HL-60 (cell line): ENCODE measurements at regions not wholly inside any gene's neighbourhood (a gene's known extent, or its start where the extent isn't known, plus 50 kb on each side); places are given as distances from the start of the nearest gene placed in this dataset.

Experiments used
- DNase-seq, 2 experiments: peaks; one replicate each; pipeline ENCODE4 v3.0.0-alpha.2; 2010 to 2020; ENCODE audit warnings: low read depth in 1 of 2, low spot score in 1 of 2
- H3K27ac ChIP-seq: fragments of 250-450 bp; sonication (Bioruptor Pico); replicated peaks from 2 replicates; pipeline ENCODE4 v1.5.1; 2020; ENCODE audit warnings: mild to moderate bottlenecking, moderate library complexity
- H3K27me3 ChIP-seq: fragments of 250-450 bp; sonication (Bioruptor Pico); 2 replicates; pipeline ENCODE4 v1.5.1; 2021; ENCODE audit warnings: mild to moderate bottlenecking, moderate library complexity; ENCODE audit not compliant: insufficient read depth, poor library complexity, severe bottlenecking
- H3K4me3 ChIP-seq: replicated peaks from 2 replicates; pipeline ENCODE4 v1.5.1; 2011; ENCODE audit warnings: mild to moderate bottlenecking, control low read depth, low read length; ENCODE audit not compliant: insufficient read depth
- GABPA ChIP-seq: IDR thresholded peaks from 2 replicates; pipeline ENCODE4 v1.6.1; 2012; ENCODE audit warnings: low read depth
- POLR2AphosphoS5 ChIP-seq: IDR thresholded peaks from 2 replicates; pipeline ENCODE4 v1.6.1; 2012; ENCODE audit warnings: low read depth
- REST ChIP-seq: IDR thresholded peaks from 2 replicates; pipeline ENCODE4 v1.6.1; 2012; ENCODE audit warnings: low read depth; ENCODE audit not compliant: insufficient replicate concordance
- SPI1 ChIP-seq: IDR thresholded peaks from 2 replicates; pipeline ENCODE4 v1.6.1; 2012; ENCODE audit warnings: low read depth, mild to moderate bottlenecking, borderline replicate concordance
- TF ChIP-seq, protein P1 (sequence below): IDR thresholded peaks from one replicate; pipeline ENCODE4 v1.5.1; 2011; ENCODE audit warnings: low read length, control low read depth, inconsistent platforms; ENCODE audit not compliant: insufficient read depth

DNA sequence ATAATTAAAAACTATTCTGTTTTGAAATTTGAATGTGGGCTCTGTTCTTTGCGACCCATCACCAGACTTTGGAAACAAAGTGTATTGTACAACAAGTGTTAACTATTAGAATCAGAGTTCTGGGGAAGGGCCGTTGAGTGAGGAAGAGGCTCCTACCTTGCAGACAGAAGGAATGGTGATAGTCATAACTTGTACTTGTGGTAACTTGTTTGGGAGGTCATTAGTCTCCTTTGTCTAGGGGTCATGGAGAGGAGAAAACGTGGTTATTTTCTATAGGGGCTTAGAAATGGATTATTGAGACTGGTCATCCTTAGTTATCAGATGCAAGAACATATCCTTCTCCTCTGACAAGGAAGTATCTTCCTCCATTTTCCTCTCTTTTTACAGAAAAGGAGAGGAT is 174.8 kb downstream of the BMP2 start:
- H3K27ac ChIP-seq = no peak overlapping the region
- no peak for DNase-seq
- H3K27me3 ChIP-seq = no peaks in the 10 kb centered on the region
- no peak overlapping the region for H3K4me3 ChIP-seq
- TF ChIP-seq SPI1 (no peak), GABPA (no peak), REST (no peak), POLR2AphosphoS5 (no peak)
- TF ChIP-seq, protein P1, sequence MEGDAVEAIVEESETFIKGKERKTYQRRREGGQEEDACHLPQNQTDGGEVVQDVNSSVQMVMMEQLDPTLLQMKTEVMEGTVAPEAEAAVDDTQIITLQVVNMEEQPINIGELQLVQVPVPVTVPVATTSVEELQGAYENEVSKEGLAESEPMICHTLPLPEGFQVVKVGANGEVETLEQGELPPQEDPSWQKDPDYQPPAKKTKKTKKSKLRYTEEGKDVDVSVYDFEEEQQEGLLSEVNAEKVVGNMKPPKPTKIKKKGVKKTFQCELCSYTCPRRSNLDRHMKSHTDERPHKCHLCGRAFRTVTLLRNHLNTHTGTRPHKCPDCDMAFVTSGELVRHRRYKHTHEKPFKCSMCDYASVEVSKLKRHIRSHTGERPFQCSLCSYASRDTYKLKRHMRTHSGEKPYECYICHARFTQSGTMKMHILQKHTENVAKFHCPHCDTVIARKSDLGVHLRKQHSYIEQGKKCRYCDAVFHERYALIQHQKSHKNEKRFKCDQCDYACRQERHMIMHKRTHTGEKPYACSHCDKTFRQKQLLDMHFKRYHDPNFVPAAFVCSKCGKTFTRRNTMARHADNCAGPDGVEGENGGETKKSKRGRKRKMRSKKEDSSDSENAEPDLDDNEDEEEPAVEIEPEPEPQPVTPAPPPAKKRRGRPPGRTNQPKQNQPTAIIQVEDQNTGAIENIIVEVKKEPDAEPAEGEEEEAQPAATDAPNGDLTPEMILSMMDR = no peak

- TF ChIP-seq GABPA (no peak), SPI1 (no peak), POLR2AphosphoS5 (no peak), REST (no peak)
- TF ChIP-seq, protein P1 = no peak
- DNase-seq = no peak
- Histone ChIP-seq H3K27me3 (no peaks in the 10 kb centered on the region), H3K4me3 (no peak overlapping the region), H3K27ac (no peak overlapping the region)
These were observed 176.8 kb downstream of the BMP2 start for GRCh38 chr20:6944292-6944691.

- DNase-seq = no peak
- TF ChIP-seq GABPA (no peak), POLR2AphosphoS5 (no peak), SPI1 (no peak), REST (no peak)
- TF ChIP-seq, protein P1 = no peak
- Histone ChIP-seq H3K27ac (no peak overlapping the region), H3K4me3 (no peak overlapping the region), H3K27me3 (no peaks in the 10 kb centered on the region)
These were observed 186.1 kb downstream of the BMP2 start for GRCh38 chr20:6953611-6954010.
